Panc1 (cell line): ENCODE measurements at regions not wholly inside any gene's neighbourhood (a gene's known extent, or its start where the extent isn't known, plus 50 kb on each side); places are given as distances from the start of the nearest gene placed in this dataset.

ENCODE experiments used
- ATAC-seq: fragments of 200-7000 bp; cut with Tn5 transposase; 2 replicates; pipeline ENCODE4 v1.9.1; 2020; ENCODE audit warnings: mild to moderate bottlenecking, moderate library complexity
- BruUV-seq: library from RNA; stranded (reverse); fragments of 400-500 nt; replicated peaks from 2 replicates; lab custom pipeline; 2021; lab: Mats Ljungman, UMichigan
- CTCF ChIA-PET: fragments of 300-600 bp; sonication (Branson Sonifier 250); formaldehyde crosslinking; loops from one replicate; lab custom pipeline; 2022; ENCODE audit warnings: antibody characterized with exemption; lab: Charles Lee
- POLR2A ChIA-PET: fragments of 300-600 bp; sonication (Branson Sonifier 250); formaldehyde crosslinking; loops from one replicate; lab custom pipeline; 2022; ENCODE audit warnings: antibody characterized with exemption; lab: Charles Lee
- DNase-seq: peaks from one replicate; pipeline ENCODE4 v3.0.0-alpha.2; 2010; ENCODE audit warnings: low read depth, low spot score
- H3K27ac ChIP-seq: 2 replicates; pipeline ENCODE4 v1.5.1; 2011; ENCODE audit warnings: mild to moderate bottlenecking, low read length, inconsistent platforms
- H3K27me3 ChIP-seq: fragments of 200-500 bp; sonication (Bioruptor generic); 2 replicates; pipeline ENCODE4 v1.6.0; 2014; ENCODE audit warnings: low read length, inconsistent platforms; ENCODE audit not compliant: control insufficient read depth, insufficient read depth
- H3K36me3 ChIP-seq: fragments of 200-500 bp; sonication (Bioruptor generic); 2 replicates; pipeline ENCODE4 v1.5.1; 2014; ENCODE audit warnings: inconsistent platforms, mild to moderate bottlenecking, low read length, moderate library complexity; ENCODE audit not compliant: control insufficient read depth, insufficient read depth
- H3K4me1 ChIP-seq: 2 replicates; pipeline ENCODE4 v1.5.1; 2011; ENCODE audit warnings: inconsistent platforms, mild to moderate bottlenecking, low read length, moderate library complexity; ENCODE audit not compliant: control insufficient read depth, insufficient read depth
- H3K4me3 ChIP-seq, 2 experiments: 2 replicates each; pipeline ENCODE4 v1.5.1; 2011 to 2012; ENCODE audit warnings: low read depth in 2 of 2, low read length in 2 of 2, mild to moderate bottlenecking in 2 of 2, inconsistent platforms in 1 of 2, moderate library complexity in 1 of 2
- H3K9me3 ChIP-seq: fragments of 200-500 bp; sonication (Bioruptor generic); 2 replicates; pipeline ENCODE4 v1.5.1; 2014; ENCODE audit warnings: low read depth, mild to moderate bottlenecking, inconsistent platforms, low read length, moderate library complexity; ENCODE audit not compliant: control insufficient read depth, insufficient read depth
- POLR2AphosphoS5 ChIP-seq: IDR thresholded peaks from 2 replicates; pipeline ENCODE4 v1.6.1; 2012; ENCODE audit warnings: mild to moderate bottlenecking, low read depth, low read length, moderate library complexity
- SIN3A ChIP-seq: IDR thresholded peaks from 2 replicates; pipeline ENCODE4 v1.6.1; 2012; ENCODE audit warnings: low read depth, mild to moderate bottlenecking, low read length, moderate library complexity, borderline replicate concordance; ENCODE audit not compliant: insufficient read depth
- TCF7L2 ChIP-seq: IDR thresholded peaks from 2 replicates; pipeline ENCODE4 v1.6.1; 2011; ENCODE audit warnings: mild to moderate bottlenecking, low read depth, low read length, inconsistent platforms
- in situ Hi-C: cut with HindIII; loops from 2 replicates; pipeline ENCODE4 v1.10.0; 2016; ENCODE audit warnings: low sequenced_read_pairs, low pct_unique_long_range_greater_than_20kb
- intact Hi-C: fragments of 100-400 bp; cut with micrococcal nuclease; formaldehyde crosslinking; loops from one replicate; pipeline ENCODE4 v1.10.0; 2022; ENCODE audit not compliant: unreplicated experiment
- TF ChIP-seq, protein P1 (sequence below), 2 experiments: IDR thresholded peaks; 2 replicates each; pipeline ENCODE4 v1.6.1; 2011 to 2012; ENCODE audit warnings: low read depth in 2 of 2, control low read depth in 1 of 2, low read length in 1 of 2, mild to moderate bottlenecking in 1 of 2, moderate library complexity in 1 of 2; ENCODE audit not compliant: insufficient read depth in 1 of 2
- TF ChIP-seq, protein P2 (sequence below): fragments of 450-650 bp; IDR thresholded peaks from 2 replicates; pipeline ENCODE4 v1.5.1; 2017; ENCODE audit warnings: mild to moderate bottlenecking

- Histone ChIP-seq H3K27me3 (no peaks in the 10 kb centered on the region), H3K9me3 (no peaks in the 10 kb centered on the region), H3K27ac (no peak overlapping the region), H3K4me3 (no peak overlapping the region), H3K4me1 (no peaks in the 10 kb centered on the region), H3K36me3 (no peaks in the 10 kb centered on the region)
- TF ChIP-seq, protein P1, sequence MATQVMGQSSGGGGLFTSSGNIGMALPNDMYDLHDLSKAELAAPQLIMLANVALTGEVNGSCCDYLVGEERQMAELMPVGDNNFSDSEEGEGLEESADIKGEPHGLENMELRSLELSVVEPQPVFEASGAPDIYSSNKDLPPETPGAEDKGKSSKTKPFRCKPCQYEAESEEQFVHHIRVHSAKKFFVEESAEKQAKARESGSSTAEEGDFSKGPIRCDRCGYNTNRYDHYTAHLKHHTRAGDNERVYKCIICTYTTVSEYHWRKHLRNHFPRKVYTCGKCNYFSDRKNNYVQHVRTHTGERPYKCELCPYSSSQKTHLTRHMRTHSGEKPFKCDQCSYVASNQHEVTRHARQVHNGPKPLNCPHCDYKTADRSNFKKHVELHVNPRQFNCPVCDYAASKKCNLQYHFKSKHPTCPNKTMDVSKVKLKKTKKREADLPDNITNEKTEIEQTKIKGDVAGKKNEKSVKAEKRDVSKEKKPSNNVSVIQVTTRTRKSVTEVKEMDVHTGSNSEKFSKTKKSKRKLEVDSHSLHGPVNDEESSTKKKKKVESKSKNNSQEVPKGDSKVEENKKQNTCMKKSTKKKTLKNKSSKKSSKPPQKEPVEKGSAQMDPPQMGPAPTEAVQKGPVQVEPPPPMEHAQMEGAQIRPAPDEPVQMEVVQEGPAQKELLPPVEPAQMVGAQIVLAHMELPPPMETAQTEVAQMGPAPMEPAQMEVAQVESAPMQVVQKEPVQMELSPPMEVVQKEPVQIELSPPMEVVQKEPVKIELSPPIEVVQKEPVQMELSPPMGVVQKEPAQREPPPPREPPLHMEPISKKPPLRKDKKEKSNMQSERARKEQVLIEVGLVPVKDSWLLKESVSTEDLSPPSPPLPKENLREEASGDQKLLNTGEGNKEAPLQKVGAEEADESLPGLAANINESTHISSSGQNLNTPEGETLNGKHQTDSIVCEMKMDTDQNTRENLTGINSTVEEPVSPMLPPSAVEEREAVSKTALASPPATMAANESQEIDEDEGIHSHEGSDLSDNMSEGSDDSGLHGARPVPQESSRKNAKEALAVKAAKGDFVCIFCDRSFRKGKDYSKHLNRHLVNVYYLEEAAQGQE (IDR thresholded peaks at IDR 0.05; ENCODE audit: insufficient read depth in 1 of 2, low read depth in 2 of 2, low read length in 1 of 2): no peak
- TF ChIP-seq POLR2AphosphoS5 (no peak), SIN3A (no peak)
- TF ChIP-seq, protein P2, sequence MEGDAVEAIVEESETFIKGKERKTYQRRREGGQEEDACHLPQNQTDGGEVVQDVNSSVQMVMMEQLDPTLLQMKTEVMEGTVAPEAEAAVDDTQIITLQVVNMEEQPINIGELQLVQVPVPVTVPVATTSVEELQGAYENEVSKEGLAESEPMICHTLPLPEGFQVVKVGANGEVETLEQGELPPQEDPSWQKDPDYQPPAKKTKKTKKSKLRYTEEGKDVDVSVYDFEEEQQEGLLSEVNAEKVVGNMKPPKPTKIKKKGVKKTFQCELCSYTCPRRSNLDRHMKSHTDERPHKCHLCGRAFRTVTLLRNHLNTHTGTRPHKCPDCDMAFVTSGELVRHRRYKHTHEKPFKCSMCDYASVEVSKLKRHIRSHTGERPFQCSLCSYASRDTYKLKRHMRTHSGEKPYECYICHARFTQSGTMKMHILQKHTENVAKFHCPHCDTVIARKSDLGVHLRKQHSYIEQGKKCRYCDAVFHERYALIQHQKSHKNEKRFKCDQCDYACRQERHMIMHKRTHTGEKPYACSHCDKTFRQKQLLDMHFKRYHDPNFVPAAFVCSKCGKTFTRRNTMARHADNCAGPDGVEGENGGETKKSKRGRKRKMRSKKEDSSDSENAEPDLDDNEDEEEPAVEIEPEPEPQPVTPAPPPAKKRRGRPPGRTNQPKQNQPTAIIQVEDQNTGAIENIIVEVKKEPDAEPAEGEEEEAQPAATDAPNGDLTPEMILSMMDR: peak; percentile 71
- POLR2A ChIA-PET: interaction anchor here (0.6 kb wide), 2 partner anchors 266 to 437 kb away, joined by 3 to 8 read pairs; no protein-coding TSS in a partner anchor
- CTCF ChIA-PET: interaction anchor here (0.5 to 0.6 kb wide), 2 partner anchors 22 to 245 kb away, joined by 3 to 4 read pairs; no protein-coding TSS in a partner anchor
- intact Hi-C loops (loop anchor here (1.0 kb wide), 1 partner anchor 195 kb away; no protein-coding TSS in a partner anchor), in situ Hi-C loops (no loop called here)
- ATAC-seq (peak; percentile 78), DNase-seq (peak; percentile 42)
- no TSS peak for BruUV-seq
Measured at GRCh38 chr7:106542550-106543220, 118.3 kb downstream of the CCDC71L start.

DNA sequence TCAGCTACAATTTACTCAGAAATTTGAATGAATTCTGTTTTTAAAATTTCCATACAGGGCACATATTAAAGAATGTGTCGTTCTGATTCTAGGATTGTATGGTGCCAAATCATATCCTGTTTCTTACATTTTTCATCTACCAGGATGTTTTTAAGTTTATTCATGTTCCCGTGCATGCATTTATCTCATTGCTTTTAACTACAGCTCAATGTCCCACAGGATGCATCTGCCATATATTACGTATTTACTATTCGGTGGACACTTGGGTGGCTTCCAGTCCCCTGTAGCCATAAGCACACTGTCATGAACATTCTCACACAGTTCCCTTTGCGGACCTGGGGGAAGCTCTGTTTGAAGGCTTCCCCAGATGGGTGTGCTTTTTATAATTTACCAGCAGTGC, 122.3 kb downstream of the CCDC71L start:
- H3K27ac ChIP-seq: no peak overlapping the region
- CTCF ChIA-PET: no interaction called here

More for the DNA sequence above, 122.3 kb downstream of the CCDC71L start:
- Histone ChIP-seq H3K4me3 (no peak overlapping the region), H3K27me3 (no peaks in the 10 kb centered on the region), H3K36me3 (no peaks in the 10 kb centered on the region), H3K9me3 (no peaks in the 10 kb centered on the region), H3K4me1 (no peaks in the 10 kb centered on the region)
- POLR2A ChIA-PET: no interaction called here
- no TSS peak for BruUV-seq
- TF ChIP-seq POLR2AphosphoS5 (no peak), SIN3A (no peak), TCF7L2 (no peak)
- TF ChIP-seq, protein P1 (IDR thresholded peaks at IDR 0.05; ENCODE audit: insufficient read depth in 1 of 2, low read depth in 2 of 2, low read length in 1 of 2): no peak
- TF ChIP-seq, protein P2: no peak
- no peak for ATAC-seq
- intact Hi-C loops (no loop called here), in situ Hi-C loops (no loop called here)
- no peak for DNase-seq
